ENCODE measurements at regions not wholly inside any gene's neighbourhood (a gene's known extent, or its start where the extent isn't known, plus 50 kb on each side); places are given as distances from the start of the nearest gene placed in this dataset.

DNA sequence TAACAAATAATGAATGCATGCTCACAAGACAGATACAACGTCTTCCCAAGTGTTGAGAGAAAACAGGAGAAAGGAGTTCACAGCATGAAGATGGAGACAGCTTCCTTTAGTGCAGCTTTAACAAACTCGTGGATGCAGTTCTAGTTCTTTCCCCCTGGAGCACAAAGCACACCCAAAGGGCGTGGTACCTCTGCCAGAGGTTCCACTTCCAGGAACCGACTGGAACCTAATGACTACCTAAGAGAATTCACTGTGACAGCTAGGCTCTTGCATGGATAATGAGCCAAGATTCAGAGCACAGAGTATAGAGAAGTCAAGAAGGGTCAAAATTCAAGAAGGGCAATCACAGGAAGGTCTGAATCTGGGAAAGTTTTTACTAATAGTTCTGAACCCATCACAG, 673.2 kb downstream of the XPNPEP1 start:
- TF ChIP-seq, protein P1, sequence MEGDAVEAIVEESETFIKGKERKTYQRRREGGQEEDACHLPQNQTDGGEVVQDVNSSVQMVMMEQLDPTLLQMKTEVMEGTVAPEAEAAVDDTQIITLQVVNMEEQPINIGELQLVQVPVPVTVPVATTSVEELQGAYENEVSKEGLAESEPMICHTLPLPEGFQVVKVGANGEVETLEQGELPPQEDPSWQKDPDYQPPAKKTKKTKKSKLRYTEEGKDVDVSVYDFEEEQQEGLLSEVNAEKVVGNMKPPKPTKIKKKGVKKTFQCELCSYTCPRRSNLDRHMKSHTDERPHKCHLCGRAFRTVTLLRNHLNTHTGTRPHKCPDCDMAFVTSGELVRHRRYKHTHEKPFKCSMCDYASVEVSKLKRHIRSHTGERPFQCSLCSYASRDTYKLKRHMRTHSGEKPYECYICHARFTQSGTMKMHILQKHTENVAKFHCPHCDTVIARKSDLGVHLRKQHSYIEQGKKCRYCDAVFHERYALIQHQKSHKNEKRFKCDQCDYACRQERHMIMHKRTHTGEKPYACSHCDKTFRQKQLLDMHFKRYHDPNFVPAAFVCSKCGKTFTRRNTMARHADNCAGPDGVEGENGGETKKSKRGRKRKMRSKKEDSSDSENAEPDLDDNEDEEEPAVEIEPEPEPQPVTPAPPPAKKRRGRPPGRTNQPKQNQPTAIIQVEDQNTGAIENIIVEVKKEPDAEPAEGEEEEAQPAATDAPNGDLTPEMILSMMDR (IDR thresholded peaks at IDR 0.05), result no peak
- TF ChIP-seq POLR2A (IDR thresholded peaks at IDR 0.05), result no peak

All from ovary (tissue), 3 donors.